ENCODE measurements at regions not wholly inside any gene's neighbourhood (a gene's known extent, or its start where the extent isn't known, plus 50 kb on each side); places are given as distances from the start of the nearest gene placed in this dataset.

DNA sequence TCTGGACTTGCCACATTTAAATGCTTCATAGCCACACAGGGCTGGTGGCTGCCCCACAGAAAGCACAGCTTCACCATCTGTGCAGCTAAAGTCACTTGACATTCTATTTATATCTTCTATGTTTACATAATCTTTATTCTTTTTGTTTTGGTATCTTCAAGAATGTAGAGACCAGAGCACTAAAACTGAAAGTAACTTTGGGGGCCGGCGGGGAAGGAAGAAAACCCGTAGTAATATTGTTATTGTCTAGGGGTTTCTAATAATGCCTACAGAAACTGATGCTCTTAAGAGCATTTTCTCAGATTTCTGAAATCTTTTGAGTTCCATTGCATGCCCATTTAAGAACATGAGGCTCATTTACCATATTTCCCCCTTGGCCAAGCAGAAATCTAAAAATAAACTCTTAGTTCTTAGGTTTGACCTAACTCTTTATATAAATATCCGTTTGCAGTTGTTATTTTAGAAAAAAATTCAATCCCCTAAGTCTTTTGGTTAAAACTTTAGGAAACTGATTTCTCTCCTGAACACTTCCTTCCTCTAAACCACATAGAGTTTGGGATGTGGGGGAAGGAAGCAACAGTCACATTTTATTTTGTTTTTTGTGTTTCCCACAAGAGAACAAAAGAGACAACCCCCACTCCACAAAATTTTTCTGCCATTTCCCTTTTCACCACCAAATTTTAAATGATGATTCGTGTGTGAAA lies 207.6 kb downstream of the OGFRL1 start:
- ATAC-seq: peak; percentile 72 to 85
- Histone ChIP-seq H3K27me3 (no peaks in the 10 kb centered on the region), H3K27ac (peak overlapping the region; percentile 44 to 67 (median 58)), H3K4me1 (peaks cover 16 to 18% of the 10 kb centered on the region in 2 donors), H3K9me3 (no peaks in the 10 kb centered on the region), H3K36me3 (no peaks in the 10 kb centered on the region), H3K4me3 (peak overlapping the region; percentile 35 to 57 (median 42))
- no peak for TF ChIP-seq POLR2A (IDR thresholded peaks at IDR 0.05)
- TF ChIP-seq, protein P1, sequence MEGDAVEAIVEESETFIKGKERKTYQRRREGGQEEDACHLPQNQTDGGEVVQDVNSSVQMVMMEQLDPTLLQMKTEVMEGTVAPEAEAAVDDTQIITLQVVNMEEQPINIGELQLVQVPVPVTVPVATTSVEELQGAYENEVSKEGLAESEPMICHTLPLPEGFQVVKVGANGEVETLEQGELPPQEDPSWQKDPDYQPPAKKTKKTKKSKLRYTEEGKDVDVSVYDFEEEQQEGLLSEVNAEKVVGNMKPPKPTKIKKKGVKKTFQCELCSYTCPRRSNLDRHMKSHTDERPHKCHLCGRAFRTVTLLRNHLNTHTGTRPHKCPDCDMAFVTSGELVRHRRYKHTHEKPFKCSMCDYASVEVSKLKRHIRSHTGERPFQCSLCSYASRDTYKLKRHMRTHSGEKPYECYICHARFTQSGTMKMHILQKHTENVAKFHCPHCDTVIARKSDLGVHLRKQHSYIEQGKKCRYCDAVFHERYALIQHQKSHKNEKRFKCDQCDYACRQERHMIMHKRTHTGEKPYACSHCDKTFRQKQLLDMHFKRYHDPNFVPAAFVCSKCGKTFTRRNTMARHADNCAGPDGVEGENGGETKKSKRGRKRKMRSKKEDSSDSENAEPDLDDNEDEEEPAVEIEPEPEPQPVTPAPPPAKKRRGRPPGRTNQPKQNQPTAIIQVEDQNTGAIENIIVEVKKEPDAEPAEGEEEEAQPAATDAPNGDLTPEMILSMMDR (IDR thresholded peaks at IDR 0.05 in 4 of 5, conservative IDR thresholded peaks at IDR 0.05 in 1 of 5): no peak
- peak in 1 of 2 donors; percentile 17 for DNase-seq
- intact Hi-C loops (cut with DNase I; ENCODE audit: low total_unique reads): no loop called here
- in situ Hi-C loops (cut with MboI; ENCODE audit: low sequenced_read_pairs in 4 of 4): no loop called here

DNA sequence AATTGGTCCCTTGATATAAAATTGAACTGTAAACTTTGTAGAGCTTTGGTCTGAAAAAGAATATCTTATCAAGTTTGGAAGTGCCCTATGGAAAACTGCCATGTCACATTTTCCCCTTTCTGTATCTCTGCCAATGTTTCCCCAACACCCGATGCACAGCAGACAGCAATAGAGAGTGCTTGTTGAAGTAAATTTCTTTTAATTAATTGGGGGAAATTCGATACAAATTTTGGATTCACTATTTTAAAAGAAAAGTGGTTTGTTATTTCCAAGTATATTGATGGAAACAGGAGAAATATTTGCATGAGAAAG lies 208.1 kb downstream of the OGFRL1 start:
- in situ Hi-C loops (cut with MboI; ENCODE audit: low sequenced_read_pairs in 4 of 4): no loop called here
- peaks cover 16 to 18% of the 10 kb centered on the region in 2 donors for H3K4me1 ChIP-seq
- intact Hi-C loops (cut with DNase I; ENCODE audit: low total_unique reads): no loop called here
- DNase-seq (no peak), ATAC-seq (no peak)
- H3K36me3 ChIP-seq: no peaks in the 10 kb centered on the region
- H3K27me3 ChIP-seq: no peaks in the 10 kb centered on the region
- no peak for TF ChIP-seq POLR2A (IDR thresholded peaks at IDR 0.05)
- TF ChIP-seq, protein P1 (IDR thresholded peaks at IDR 0.05 in 4 of 5, conservative IDR thresholded peaks at IDR 0.05 in 1 of 5): no peak
- H3K9me3 ChIP-seq: no peaks in the 10 kb centered on the region
- H3K27ac ChIP-seq: peak overlapping the region; percentile 44 to 67 (median 58)
- no peak overlapping the region for H3K4me3 ChIP-seq

DNA sequence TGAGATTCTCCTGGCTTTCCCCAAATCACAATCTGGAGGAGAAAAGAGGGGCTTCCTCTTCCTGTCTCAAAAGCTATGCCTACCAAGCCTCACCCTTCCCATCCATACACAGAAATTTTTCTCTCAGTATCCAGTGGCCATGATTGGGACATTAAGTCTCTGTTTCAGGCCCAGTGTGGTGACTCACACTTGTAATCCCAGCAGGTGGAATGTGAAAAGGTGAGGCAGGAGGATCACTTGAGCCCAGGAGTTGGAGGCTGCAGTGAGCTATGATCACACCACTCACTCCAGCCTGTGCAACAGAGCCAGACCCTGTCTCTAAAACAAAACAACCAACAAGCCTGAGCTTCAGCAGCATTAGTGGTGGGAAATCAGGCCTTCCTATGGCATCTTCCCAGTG lies 210.0 kb downstream of the OGFRL1 start:
- TF ChIP-seq, protein P1 (IDR thresholded peaks at IDR 0.05 in 4 of 5, conservative IDR thresholded peaks at IDR 0.05 in 1 of 5): no peak
- TF ChIP-seq POLR2A (IDR thresholded peaks at IDR 0.05): no peak
- Histone ChIP-seq H3K36me3 (no peaks in the 10 kb centered on the region), H3K27ac (no peak overlapping the region), H3K4me1 (peaks cover 16 to 18% of the 10 kb centered on the region in 2 donors), H3K4me3 (no peak overlapping the region), H3K27me3 (no peaks in the 10 kb centered on the region), H3K9me3 (no peaks in the 10 kb centered on the region)
- DNase-seq (no peak), ATAC-seq (no peak)
- intact Hi-C loops (cut with DNase I; ENCODE audit: low total_unique reads): no loop called here
- in situ Hi-C loops (cut with MboI; ENCODE audit: low sequenced_read_pairs in 4 of 4): no loop called here

DNA sequence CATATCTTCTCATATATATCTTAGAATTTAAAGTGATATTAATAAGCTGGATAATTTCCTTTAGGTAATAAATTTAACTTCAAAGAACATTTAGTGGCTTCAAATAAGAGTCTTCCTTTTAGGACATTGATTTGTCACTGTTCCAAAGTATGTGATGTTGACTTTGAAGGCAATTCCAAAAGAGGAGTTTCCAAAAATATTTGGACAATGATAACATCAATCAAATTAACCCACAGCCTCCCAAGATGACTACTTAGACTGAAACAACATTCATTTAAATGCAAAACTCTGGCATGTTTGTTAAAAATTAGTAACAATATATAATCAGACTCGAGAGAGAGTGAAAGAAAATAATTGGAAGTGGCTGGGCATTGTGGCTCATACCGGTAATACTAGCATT lies 211.1 kb downstream of the OGFRL1 start:
- Histone ChIP-seq H3K4me1 (peaks cover 16 to 18% of the 10 kb centered on the region in 2 donors), H3K9me3 (no peaks in the 10 kb centered on the region), H3K4me3 (no peak overlapping the region), H3K36me3 (no peaks in the 10 kb centered on the region), H3K27ac (no peak overlapping the region), H3K27me3 (no peaks in the 10 kb centered on the region)
- ATAC-seq: no peak
- in situ Hi-C loops (cut with MboI; ENCODE audit: low sequenced_read_pairs in 4 of 4) (loop anchor here in 2 of 4 donors (10.0 to 25.0 kb wide), 2 partner anchors 115 to 312 kb away; no protein-coding TSS in a partner anchor), intact Hi-C loops (cut with DNase I; ENCODE audit: low total_unique reads) (no loop called here)
- no peak for DNase-seq
- TF ChIP-seq, protein P1 (IDR thresholded peaks at IDR 0.05 in 4 of 5, conservative IDR thresholded peaks at IDR 0.05 in 1 of 5): no peak
- no peak for TF ChIP-seq POLR2A (IDR thresholded peaks at IDR 0.05)
